ENCODE measurements at regions not wholly inside any gene's neighbourhood (a gene's known extent, or its start where the extent isn't known, plus 50 kb on each side); places are given as distances from the start of the nearest gene placed in this dataset.
A peak's percentile ranks its signal among the peaks of the same experiment; 100 is the strongest.
"Not testable (repeated sequence)": the region's sequence is repeated elsewhere in the genome, so short reads cannot be mapped to it uniquely, and the experiment has no call there.

- Mint-ChIP-seq H3K9me3 (no peaks in the 10 kb centered on the region), H3K4me1 (no peaks in the 10 kb centered on the region), H3K4me3 (no peak overlapping the region), H3K36me3 (ENCODE audit: low read depth) (no peaks in the 10 kb centered on the region), H3K27me3 (peaks cover 4% of the 10 kb centered on the region), H3K27ac (no peak overlapping the region)
- no peak for ATAC-seq (replicated peaks)
Measured at GRCh38 chr2:118388771-118389170, 300.5 kb downstream of the INSIG2 start.

- no peak overlapping the region for H3K27ac Mint-ChIP-seq
Measured at GRCh38 chr2:118387509-118387908, 299.2 kb downstream of the INSIG2 start.

GRCh38 chr2:118386641-118387302 is 298.5 kb downstream of the INSIG2 start:
- H3K27me3 Mint-ChIP-seq, result peaks cover 4% of the 10 kb centered on the region
- no peaks in the 10 kb centered on the region for H3K4me1 Mint-ChIP-seq
- H3K4me3 Mint-ChIP-seq, result no peak overlapping the region
- no peaks in the 10 kb centered on the region for H3K9me3 Mint-ChIP-seq
- ATAC-seq (replicated peaks), result peak; percentile 56
- H3K36me3 Mint-ChIP-seq (ENCODE audit: low read depth), result no peaks in the 10 kb centered on the region
- H3K27ac Mint-ChIP-seq, result no peak overlapping the region

More at GRCh38 chr2:118387509-118387908, 299.2 kb downstream of the INSIG2 start:
- no peaks in the 10 kb centered on the region for H3K4me1 Mint-ChIP-seq
- no peak for ATAC-seq (replicated peaks)
- H3K9me3 Mint-ChIP-seq, result no peaks in the 10 kb centered on the region
- no peak overlapping the region for H3K4me3 Mint-ChIP-seq
- H3K36me3 Mint-ChIP-seq (ENCODE audit: low read depth), result no peaks in the 10 kb centered on the region
- H3K27me3 Mint-ChIP-seq, result peaks cover 4% of the 10 kb centered on the region

DNA sequence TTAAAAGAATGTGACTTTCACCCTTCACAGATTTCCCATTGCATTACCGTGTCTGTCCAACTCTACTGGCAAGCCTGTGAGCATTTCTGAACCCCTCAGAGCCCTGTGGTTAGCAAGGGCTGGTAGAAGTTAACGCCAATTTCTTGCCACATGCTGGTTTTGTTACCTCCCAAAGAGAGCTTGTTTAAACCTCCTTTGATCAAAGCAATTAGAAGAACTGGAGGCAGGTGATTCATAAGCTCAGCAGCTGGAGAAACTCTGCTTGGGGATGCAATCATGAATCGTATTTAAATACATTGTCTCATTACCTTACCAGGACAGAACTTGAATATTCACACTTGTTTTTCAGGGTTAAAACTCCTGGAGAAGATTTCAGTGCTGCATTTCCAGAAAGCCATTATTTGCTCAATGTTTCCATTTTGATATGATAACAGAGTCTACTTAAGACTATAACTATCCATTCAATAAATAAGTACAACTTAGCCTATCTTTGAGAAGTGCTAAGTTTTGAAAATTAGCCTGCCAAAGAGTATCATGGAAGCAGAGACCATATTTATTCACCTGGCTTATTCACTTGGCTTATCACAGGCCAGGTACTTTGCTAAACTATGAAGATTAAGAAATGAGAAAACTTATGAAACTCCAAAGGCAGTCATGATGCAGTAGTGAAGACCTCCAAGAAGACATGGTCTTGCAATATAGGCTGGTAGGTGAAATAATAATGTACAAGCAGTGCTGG is 292.8 kb downstream of the INSIG2 start:
- Mint-ChIP-seq H3K4me3 (no peak overlapping the region), H3K27me3 (peaks cover 9% of the 10 kb centered on the region)
- ATAC-seq (replicated peaks), result no peak

DNA sequence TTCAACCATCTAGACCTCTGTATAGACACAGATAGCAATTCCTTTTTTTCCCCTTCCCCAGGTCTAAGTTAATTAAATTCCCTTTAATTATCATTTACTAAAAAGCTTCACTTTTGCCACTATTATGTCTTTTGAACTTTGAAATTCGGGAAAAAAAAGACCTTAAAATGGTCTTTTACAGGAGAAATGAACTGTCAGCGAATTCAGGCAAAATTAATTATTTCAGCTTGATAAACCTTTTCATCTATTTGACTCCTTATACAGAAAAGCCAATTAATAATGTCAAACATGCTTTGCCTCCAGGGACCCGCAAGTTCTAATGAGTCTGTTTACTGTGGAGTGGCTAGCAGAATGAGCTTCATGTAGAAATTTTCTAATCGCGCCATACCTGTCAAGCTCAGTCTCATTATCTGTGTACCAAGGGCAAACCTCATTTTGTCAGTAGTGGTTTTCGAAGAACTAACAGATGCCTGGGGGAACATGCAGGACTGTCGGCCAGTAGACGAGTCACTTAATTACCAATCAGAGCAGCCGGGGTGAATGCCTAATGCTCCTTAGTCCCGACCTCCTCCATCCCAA is 287.7 kb downstream of the INSIG2 start:
- Mint-ChIP-seq H3K27me3 (peaks cover 16% of the 10 kb centered on the region), H3K9me3 (no peaks in the 10 kb centered on the region), H3K4me1 (no peaks in the 10 kb centered on the region), H3K36me3 (ENCODE audit: low read depth) (no peaks in the 10 kb centered on the region), H3K27ac (no peak overlapping the region), H3K4me3 (no peak overlapping the region)
- no peak for ATAC-seq (replicated peaks)

More for the DNA sequence above, 292.8 kb downstream of the INSIG2 start:
- H3K9me3 Mint-ChIP-seq, result no peaks in the 10 kb centered on the region
- no peaks in the 10 kb centered on the region for H3K4me1 Mint-ChIP-seq
- no peaks in the 10 kb centered on the region for H3K36me3 Mint-ChIP-seq (ENCODE audit: low read depth)
- H3K27ac Mint-ChIP-seq, result no peak overlapping the region

GRCh38 chr2:118374974-118375755 is 286.9 kb downstream of the INSIG2 start:
- no peak overlapping the region for H3K27ac Mint-ChIP-seq
- no peak overlapping the region for H3K4me3 Mint-ChIP-seq
- H3K9me3 Mint-ChIP-seq, result no peaks in the 10 kb centered on the region
- H3K4me1 Mint-ChIP-seq, result no peaks in the 10 kb centered on the region
- no peaks in the 10 kb centered on the region for H3K36me3 Mint-ChIP-seq (ENCODE audit: low read depth)
- peaks cover 16% of the 10 kb centered on the region for H3K27me3 Mint-ChIP-seq
- no peak for ATAC-seq (replicated peaks)

DNA sequence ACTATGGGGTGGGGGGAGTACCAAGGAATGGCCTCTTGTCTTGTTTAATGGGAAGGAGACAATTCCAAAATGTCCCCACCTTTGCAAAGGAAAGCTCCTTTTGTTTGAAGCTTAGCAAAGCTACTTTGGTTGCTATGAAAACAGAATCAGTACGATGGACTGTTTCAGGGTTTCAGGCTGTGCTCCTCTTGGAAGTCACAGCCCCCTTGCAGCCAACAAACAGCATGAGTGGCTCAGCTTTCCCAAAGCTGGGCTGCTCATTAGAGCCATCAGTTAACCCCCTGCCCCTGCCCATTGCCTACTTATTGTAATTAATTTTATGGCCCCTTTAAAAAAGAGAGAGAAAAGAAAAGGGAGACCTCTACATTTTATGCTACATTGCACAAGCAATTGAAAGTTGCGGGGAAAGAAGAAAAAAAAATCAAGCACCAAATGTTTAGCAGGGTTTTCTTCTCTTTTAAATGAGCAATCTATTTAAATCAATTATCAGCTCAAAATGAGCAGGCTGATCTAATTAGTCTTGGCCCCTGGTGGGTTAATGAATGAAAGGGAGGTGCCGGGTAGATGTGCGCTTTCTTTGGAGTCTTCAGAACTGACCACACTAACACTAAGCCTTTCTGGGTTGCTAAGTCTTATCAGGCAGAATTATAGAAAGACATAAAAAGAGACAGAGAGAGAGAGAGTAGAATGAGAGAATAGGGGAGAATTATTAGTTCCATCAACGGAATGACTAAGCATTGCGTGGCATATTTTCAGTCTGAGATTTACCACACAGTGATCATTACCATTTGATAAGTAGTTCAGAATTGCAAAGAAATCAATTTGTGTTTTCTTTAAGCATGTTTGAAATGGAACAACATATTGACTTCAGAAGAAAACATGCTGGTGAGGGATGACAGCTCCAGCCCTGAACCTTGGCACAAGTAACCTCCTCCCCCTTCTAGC is 284.9 kb downstream of the INSIG2 start:
- Mint-ChIP-seq H3K4me3 (no peak overlapping the region), H3K4me1 (no peaks in the 10 kb centered on the region), H3K36me3 (ENCODE audit: low read depth) (no peaks in the 10 kb centered on the region), H3K9me3 (no peaks in the 10 kb centered on the region), H3K27me3 (peaks cover 21% of the 10 kb centered on the region), H3K27ac (no peak overlapping the region)
- no peak for ATAC-seq (replicated peaks)

DNA sequence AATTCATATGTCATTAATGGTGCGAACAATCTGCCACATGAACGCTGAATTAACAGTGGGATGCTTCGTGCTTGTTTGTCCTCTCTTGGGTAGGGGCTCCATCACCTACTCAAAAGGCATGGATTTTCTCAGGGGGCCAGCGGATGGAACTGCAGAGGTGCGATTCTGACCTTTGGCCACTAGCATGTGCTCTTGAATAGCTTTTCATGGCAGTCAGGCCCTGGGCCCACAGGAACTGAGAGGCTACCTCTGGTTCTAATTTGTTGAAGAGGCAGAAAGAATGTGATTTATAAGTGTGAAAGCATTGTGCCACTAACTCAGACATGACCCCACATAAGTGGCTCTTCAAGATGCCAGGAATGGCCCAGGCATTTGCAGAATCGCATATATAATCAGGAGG is 283.2 kb downstream of the INSIG2 start:
- no peaks in the 10 kb centered on the region for H3K36me3 Mint-ChIP-seq (ENCODE audit: low read depth)
- H3K27me3 Mint-ChIP-seq, result peaks cover 23% of the 10 kb centered on the region
- no peaks in the 10 kb centered on the region for H3K9me3 Mint-ChIP-seq
- ATAC-seq (replicated peaks), result no peak
- no peak overlapping the region for H3K27ac Mint-ChIP-seq
- H3K4me3 Mint-ChIP-seq, result no peak overlapping the region
- H3K4me1 Mint-ChIP-seq, result no peaks in the 10 kb centered on the region

GRCh38 chr2:118369521-118369920 is 281.2 kb downstream of the INSIG2 start:
- not testable (repeated sequence) for H3K36me3 Mint-ChIP-seq (ENCODE audit: low read depth); H3K27ac Mint-ChIP-seq; H3K4me1 Mint-ChIP-seq; ATAC-seq (replicated peaks); H3K9me3 Mint-ChIP-seq; H3K4me3 Mint-ChIP-seq
- peaks cover 26% of the 10 kb centered on the region for H3K27me3 Mint-ChIP-seq

DNA sequence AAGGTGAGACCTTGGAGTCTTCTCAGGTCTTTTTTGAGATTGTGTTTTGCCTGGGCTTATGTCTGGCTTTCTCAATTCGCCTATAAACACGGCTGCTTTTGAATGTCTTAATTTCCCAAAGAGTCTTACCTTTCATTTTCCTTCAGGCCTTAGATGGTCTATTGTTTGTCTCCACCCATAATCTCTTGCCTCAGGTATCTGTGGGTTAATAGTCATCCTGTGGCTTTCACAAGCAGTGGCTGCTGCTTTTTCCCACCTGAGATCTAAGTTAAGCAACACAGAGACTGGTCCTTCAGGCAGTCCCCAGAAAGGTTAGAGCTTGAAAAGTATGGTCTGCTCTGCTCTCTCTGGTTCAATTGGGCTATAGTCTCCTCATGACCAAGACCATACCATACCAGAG is 275.3 kb downstream of the INSIG2 start:
- ATAC-seq (replicated peaks), result no peak
- Mint-ChIP-seq H3K4me3 (no peak overlapping the region), H3K36me3 (ENCODE audit: low read depth) (no peaks in the 10 kb centered on the region), H3K4me1 (no peaks in the 10 kb centered on the region), H3K27ac (no peak overlapping the region), H3K9me3 (no peaks in the 10 kb centered on the region), H3K27me3 (peaks cover 31% of the 10 kb centered on the region)

GRCh38 chr2:118356051-118356450 is 267.8 kb downstream of the INSIG2 start:
- no peaks in the 10 kb centered on the region for H3K4me1 Mint-ChIP-seq
- peaks cover 16% of the 10 kb centered on the region for H3K27me3 Mint-ChIP-seq
- H3K9me3 Mint-ChIP-seq, result no peaks in the 10 kb centered on the region
- no peak for ATAC-seq (replicated peaks)
- H3K36me3 Mint-ChIP-seq (ENCODE audit: low read depth), result no peaks in the 10 kb centered on the region
- H3K27ac Mint-ChIP-seq, result no peak overlapping the region
- no peak overlapping the region for H3K4me3 Mint-ChIP-seq

DNA sequence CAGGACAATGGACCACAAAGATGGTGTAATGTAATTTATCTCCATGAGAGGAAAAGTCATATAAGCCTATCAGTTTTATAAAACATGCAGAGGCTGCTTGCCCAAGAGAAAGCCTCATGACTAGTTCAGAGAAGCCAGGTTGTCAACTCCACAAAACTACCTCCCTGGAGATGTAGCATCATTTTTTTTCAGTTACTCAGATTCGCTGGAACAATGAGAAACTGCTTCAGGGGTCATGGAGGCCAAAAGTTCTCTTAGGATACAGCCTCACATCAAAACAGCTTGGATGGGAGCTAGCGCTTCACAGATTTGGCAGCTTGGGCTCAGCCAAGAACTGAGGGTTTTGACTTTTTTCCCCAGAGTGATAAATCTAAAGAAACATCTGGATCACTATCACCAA is 263.5 kb downstream of the INSIG2 start:
- no peak for ATAC-seq (replicated peaks)
- Mint-ChIP-seq H3K9me3 (no peaks in the 10 kb centered on the region), H3K36me3 (ENCODE audit: low read depth) (no peaks in the 10 kb centered on the region), H3K27me3 (peaks cover 28% of the 10 kb centered on the region), H3K4me1 (no peaks in the 10 kb centered on the region), H3K27ac (no peak overlapping the region), H3K4me3 (no peak overlapping the region)

DNA sequence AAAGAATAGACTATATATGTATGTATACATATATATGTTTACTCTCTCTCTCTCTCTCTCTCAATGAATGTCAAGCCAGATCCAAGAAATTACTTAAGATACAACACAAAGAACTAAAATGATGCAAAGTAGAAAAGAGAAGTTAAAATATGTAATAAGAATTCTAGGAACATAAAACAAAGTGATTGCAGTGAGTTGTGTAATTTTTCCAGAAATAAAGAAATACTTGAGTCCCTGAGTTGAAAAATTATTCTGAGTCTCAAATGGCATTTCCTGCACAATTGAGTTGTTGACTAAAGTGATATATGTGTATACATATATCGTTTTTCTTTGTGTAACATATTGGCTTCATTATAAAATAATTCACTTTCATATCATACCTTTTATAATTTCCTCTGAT is 262.4 kb downstream of the INSIG2 start:
- no peak overlapping the region for H3K27ac Mint-ChIP-seq
- H3K9me3 Mint-ChIP-seq, result no peaks in the 10 kb centered on the region
- no peaks in the 10 kb centered on the region for H3K4me1 Mint-ChIP-seq
- H3K27me3 Mint-ChIP-seq, result peaks cover 32% of the 10 kb centered on the region
- H3K36me3 Mint-ChIP-seq (ENCODE audit: low read depth), result no peaks in the 10 kb centered on the region
- H3K4me3 Mint-ChIP-seq, result no peak overlapping the region
- ATAC-seq (replicated peaks), result no peak

DNA sequence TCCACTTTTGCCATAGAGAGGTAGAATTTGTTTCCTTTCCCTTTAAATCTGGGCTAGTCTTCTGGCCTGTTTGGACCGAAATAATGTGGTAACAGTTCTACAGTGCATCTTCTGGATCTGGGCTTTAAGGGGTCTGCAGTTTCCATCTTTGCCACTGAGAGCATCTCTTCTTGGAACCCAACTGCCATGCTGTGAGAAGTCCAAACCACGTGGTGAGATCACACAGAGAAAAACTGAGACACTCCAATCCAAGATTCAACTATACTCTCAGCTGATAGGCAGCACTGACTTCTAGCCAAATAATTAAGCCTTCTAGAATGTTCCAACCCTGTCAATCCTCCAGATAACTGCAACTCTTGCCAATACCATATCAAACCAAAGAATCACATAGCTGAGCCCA is 261.1 kb downstream of the INSIG2 start:
- Mint-ChIP-seq H3K36me3 (ENCODE audit: low read depth) (no peaks in the 10 kb centered on the region), H3K27ac (no peak overlapping the region), H3K9me3 (no peaks in the 10 kb centered on the region), H3K4me3 (no peak overlapping the region), H3K27me3 (peaks cover 39% of the 10 kb centered on the region), H3K4me1 (no peaks in the 10 kb centered on the region)
- ATAC-seq (replicated peaks), result no peak
